ENCODE measurements at regions not wholly inside any gene's neighbourhood (a gene's known extent, or its start where the extent isn't known, plus 50 kb on each side); places are given as distances from the start of the nearest gene placed in this dataset.

- no peak for TF ChIP-seq CTCF (IDR thresholded peaks at IDR 0.05)
- TF ChIP-seq POLR2A (IDR thresholded peaks at IDR 0.05) = no peak
Measured at GRCh38 chr2:236444187-236444586, 125.4 kb upstream of the ACKR3 start.

Measured in body of pancreas (tissue), 4 donors.